Activated T-cell treated with anti-CD3 and anti-CD28 coated beads, Interleukin-2, amount 50 U/mL, for 24 hours (primary cell): ENCODE measurements at regions not wholly inside any gene's neighbourhood (a gene's known extent, or its start where the extent isn't known, plus 50 kb on each side); places are given as distances from the start of the nearest gene placed in this dataset.
"Not testable (repeated sequence)": the region's sequence is repeated elsewhere in the genome, so short reads cannot be mapped to it uniquely, and the experiment has no call there.

Source experiments
- DNase-seq: peaks from one replicate; pipeline ENCODE4 v3.0.0-alpha.2; 2020
- H3K27ac Mint-ChIP-seq: 2 replicates; pipeline ENCODE4 v1.8.0; 2020; ENCODE audit warnings: mild to moderate bottlenecking, mixed read lengths
- H3K27me3 Mint-ChIP-seq: 2 replicates; pipeline ENCODE4 v1.8.0; 2020; ENCODE audit warnings: mixed read lengths
- H3K36me3 Mint-ChIP-seq: 2 replicates; pipeline ENCODE4 v1.8.0; 2020; ENCODE audit warnings: low read depth, mixed read lengths
- H3K4me1 Mint-ChIP-seq: 2 replicates; pipeline ENCODE4 v1.8.0; 2020; ENCODE audit warnings: low read depth, mixed read lengths
- H3K4me3 Mint-ChIP-seq: 2 replicates; pipeline ENCODE4 v1.8.0; 2020; ENCODE audit warnings: mild to moderate bottlenecking, moderate library complexity, mixed read lengths
- H3K9me3 Mint-ChIP-seq: 2 replicates; pipeline ENCODE4 v1.8.0; 2020; ENCODE audit warnings: mixed read lengths

DNA sequence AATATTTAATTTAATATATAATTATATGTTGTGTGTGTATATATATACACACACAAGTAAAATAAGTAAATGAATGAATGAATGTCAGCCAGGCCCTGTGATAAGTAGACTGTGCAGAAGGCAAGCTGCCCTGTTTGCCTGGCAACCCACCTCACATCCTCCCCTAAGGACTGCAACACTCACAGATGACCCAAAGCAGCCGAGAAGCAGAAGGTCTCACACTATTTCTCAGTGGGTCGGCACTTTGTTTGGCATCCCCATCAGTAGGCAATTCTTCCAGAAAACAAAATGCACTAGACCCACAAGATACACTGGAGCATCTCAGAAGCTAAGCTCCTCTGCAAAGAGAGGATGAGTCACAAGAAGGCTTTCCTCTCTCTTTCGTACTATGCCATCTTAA, 152.1 kb upstream of the GRAMD2B start:
- Mint-ChIP-seq H3K4me1 (no peaks in the 10 kb centered on the region), H3K4me3 (no peak overlapping the region), H3K9me3 (no peaks in the 10 kb centered on the region), H3K27ac (no peak overlapping the region), H3K27me3 (no peaks in the 10 kb centered on the region), H3K36me3 (no peaks in the 10 kb centered on the region)
- no peak for DNase-seq

DNA sequence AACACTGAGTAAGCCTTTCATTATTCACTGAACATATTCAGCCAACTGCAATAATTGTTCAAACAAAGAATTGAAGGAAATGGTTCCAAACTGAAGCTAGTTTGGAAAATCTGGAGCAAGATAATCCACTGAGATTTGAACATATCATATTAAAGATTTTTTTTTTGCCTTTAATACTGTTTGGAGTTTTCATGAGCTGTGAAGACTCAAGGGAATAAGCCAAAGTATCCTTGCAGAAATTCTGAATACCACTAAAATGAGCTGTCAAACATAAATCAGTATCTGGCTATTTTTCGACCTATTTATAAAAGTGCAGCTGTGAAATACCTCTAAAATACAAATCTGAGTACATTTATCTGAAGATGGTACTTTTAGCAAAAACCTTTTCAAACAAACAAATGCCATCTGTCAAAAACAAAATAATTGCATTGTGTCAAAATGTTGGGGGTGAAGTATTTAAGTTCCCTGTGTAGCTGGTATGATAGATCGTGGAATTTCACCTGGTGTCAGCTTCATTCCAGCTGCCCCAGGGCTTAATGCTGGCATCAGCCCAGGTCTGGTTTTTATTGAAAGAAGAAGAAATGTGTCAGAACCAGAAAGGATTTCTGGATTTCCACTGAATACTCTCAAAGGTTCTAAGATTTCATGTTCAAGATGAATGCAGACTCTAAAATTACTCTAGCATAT, 149.0 kb upstream of the GRAMD2B start:
- Mint-ChIP-seq H3K36me3 (no peaks in the 10 kb centered on the region), H3K4me1 (no peaks in the 10 kb centered on the region), H3K4me3 (no peak overlapping the region), H3K9me3 (no peaks in the 10 kb centered on the region), H3K27ac (no peak overlapping the region), H3K27me3 (no peaks in the 10 kb centered on the region)
- no peak for DNase-seq

DNA sequence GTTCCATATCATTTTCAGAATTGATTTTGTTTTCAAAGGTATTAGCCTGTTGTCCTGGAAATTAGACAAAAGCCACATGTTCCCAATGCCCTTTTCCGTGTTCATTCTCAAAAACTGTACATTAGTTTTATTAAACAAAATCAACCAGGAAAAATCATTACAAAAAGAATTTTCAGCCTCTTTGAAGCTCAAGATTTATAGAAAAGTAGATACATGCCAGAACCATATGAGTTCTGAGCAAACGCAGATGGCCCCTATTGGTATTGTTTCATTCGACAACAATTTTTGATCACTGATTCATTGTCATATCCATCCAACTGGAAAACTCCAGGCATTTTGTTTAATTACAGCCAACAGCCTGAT, 148.5 kb upstream of the GRAMD2B start:
- H3K4me1 Mint-ChIP-seq: no peaks in the 10 kb centered on the region
- no peaks in the 10 kb centered on the region for H3K36me3 Mint-ChIP-seq
- no peak overlapping the region for H3K4me3 Mint-ChIP-seq
- no peaks in the 10 kb centered on the region for H3K27me3 Mint-ChIP-seq
- H3K27ac Mint-ChIP-seq: no peak overlapping the region
- H3K9me3 Mint-ChIP-seq: no peaks in the 10 kb centered on the region
- DNase-seq: no peak

DNA sequence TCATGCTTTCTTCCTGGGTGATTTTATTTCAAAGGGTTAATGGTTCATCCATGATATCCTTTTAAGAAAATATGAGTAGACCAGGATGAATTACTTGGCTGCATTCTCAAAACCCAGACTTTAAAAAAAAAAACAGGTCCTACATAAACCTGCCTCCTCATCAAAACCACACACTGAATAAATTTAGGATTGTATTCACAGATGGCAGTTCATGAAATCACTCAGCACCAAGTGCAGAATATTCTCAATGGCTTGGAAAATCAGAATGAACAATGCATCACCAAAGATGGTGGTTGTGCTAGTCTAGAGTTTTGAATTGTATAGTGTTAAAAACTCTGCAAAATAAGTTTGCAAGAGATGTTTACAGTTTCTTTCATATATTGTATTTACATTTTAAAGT, 145.4 kb upstream of the GRAMD2B start:
- H3K36me3 Mint-ChIP-seq: no peaks in the 10 kb centered on the region
- H3K27ac Mint-ChIP-seq: no peak overlapping the region
- no peak overlapping the region for H3K4me3 Mint-ChIP-seq
- no peaks in the 10 kb centered on the region for H3K27me3 Mint-ChIP-seq
- no peaks in the 10 kb centered on the region for H3K4me1 Mint-ChIP-seq
- no peak for DNase-seq
- H3K9me3 Mint-ChIP-seq: no peaks in the 10 kb centered on the region

DNA sequence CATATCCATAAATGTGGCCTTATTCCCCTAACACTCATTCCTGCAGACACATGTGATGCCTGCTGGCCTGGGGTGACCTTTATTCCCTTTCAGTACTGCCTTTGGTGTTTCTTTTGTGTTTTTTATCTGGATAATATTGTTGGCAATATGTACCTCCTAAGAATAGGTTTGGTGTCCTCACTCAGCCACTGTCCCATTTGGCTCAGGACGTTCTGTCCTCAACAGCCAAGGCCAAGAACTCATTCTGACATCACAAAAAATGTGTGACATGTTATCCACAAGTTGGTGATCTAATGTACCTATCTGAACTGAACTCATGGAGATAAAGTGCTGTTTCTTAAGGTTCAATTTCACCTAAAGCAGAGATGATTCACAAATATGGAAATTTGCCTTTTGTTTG, 142.9 kb upstream of the GRAMD2B start:
- Mint-ChIP-seq H3K9me3 (no peaks in the 10 kb centered on the region), H3K27ac (no peak overlapping the region), H3K27me3 (peaks cover 4% of the 10 kb centered on the region), H3K4me1 (no peaks in the 10 kb centered on the region), H3K4me3 (no peak overlapping the region), H3K36me3 (no peaks in the 10 kb centered on the region)
- no peak for DNase-seq

DNA sequence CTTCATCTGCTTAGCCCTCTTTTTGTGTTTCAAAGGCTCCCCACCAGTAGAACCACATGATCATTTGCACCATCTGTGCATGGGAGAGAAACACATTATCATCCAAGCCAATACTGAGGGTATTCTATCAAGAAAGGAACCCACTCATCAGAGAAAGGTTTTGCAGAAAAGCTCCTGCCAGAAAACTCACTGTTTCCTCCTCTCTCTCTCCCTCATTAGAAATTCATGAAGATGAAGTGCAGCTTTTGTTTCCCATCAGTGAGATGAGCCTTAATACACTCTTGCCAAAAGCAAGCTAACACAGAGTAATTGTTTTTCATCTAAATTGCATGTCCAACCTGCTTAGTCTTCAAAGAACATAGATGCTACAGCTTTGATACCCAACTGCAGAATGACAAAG, 142.4 kb upstream of the GRAMD2B start:
- Mint-ChIP-seq H3K27me3 (peaks cover 4% of the 10 kb centered on the region), H3K27ac (no peak overlapping the region), H3K36me3 (no peaks in the 10 kb centered on the region), H3K9me3 (no peaks in the 10 kb centered on the region), H3K4me1 (no peaks in the 10 kb centered on the region), H3K4me3 (no peak overlapping the region)
- DNase-seq: no peak

DNA sequence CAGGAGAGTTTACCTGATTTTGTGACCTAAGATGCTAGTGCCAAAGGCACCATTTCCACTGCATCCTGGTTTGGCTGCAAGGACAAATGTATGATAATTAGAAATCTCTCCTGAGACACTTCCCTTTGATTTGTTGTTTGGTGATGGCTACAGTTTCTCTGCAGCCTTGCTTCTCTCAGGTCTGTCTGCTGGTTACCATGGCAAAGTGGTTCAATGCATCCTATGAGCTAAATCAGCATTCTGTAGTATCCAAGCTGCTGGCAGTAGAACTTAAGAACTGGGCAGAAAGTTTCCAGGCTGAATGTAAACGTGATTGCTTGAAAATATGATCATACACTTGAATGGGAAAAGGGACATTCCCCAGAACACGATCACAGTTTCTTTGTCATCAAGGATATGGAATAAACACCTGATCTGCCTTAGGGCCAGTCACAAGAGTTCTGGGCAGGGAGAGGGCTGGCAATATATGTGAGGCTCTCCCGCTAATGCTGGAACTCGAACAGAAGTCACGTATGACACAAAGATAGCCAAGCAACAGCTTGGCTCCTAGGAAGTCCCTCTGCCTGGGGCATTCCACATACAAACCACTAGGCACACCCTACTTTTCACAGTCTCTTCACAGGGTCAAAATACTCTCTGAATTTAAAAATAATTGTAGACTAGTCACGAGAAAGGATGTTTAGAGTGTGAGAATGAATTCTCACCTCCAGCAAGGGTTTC, 138.1 kb upstream of the GRAMD2B start:
- Mint-ChIP-seq H3K27ac (no peak overlapping the region), H3K27me3 (peaks cover 8% of the 10 kb centered on the region), H3K9me3 (no peaks in the 10 kb centered on the region), H3K4me1 (no peaks in the 10 kb centered on the region), H3K36me3 (no peaks in the 10 kb centered on the region), H3K4me3 (no peak overlapping the region)
- DNase-seq: no peak

DNA sequence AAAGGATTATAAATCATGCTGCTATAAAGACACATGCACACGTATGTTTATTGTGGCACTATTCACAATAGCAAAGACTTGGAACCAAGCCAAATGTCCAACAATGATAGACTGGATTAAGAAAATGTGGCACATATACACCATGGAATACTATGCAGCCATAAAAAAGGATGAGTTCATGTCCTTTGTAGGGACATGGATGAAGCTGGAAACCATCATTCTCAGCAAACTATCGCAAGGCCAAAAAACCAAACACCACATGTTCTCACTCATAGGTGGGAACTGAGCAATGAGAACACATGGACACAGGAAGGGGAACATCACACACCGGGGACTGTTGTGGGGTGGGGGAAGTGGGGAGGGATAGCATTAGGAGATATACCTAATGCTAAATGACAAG, 127.1 kb upstream of the GRAMD2B start:
- not testable (repeated sequence) for H3K27ac Mint-ChIP-seq, DNase-seq, H3K4me3 Mint-ChIP-seq, H3K9me3 Mint-ChIP-seq, H3K4me1 Mint-ChIP-seq, H3K36me3 Mint-ChIP-seq
- peaks cover 13% of the 10 kb centered on the region for H3K27me3 Mint-ChIP-seq

DNA sequence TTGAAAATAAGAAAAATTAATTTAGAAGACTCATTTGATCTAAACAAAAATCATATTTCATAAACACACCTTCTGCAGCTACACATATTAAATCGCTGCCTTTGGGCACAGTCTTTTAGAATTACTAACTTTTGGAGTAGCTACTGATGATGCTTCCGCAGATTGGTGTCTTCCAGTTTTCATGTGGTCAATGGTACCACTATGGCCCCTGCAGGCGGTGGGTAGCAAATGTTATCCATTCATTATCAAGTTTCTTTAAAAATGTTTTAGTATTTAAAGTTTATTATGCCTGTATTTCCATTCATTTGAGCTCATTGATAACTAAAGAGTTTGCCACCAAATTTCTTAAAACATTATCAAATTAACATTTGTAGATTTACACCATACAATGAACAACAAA, 122.9 kb upstream of the GRAMD2B start:
- H3K27ac Mint-ChIP-seq: no peak overlapping the region
- H3K9me3 Mint-ChIP-seq: peaks cover 13% of the 10 kb centered on the region
- no peaks in the 10 kb centered on the region for H3K4me1 Mint-ChIP-seq
- H3K36me3 Mint-ChIP-seq: no peaks in the 10 kb centered on the region
- H3K27me3 Mint-ChIP-seq: peaks cover 32% of the 10 kb centered on the region
- H3K4me3 Mint-ChIP-seq: no peak overlapping the region
- DNase-seq: no peak

DNA sequence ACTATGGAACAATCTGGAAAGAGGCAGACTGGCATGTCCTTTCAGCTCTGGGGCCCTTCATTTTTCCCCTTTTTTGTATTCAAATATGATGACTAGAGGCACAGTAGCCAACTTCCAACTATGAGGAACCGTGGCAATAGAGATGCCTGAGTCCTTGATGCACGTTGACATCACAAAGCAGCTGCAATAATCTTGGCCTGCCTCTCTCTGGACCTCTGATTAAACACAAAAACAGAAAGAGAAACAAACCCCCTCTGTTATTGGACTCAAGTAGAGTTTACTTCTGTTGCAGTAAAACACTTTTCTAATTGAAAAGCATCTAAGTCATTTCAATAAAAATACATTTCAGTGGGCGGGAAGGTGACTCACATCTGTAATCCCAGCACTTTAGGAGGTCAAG, 122.2 kb upstream of the GRAMD2B start:
- Mint-ChIP-seq H3K27ac (no peak overlapping the region), H3K9me3 (peaks cover 13% of the 10 kb centered on the region), H3K4me3 (no peak overlapping the region), H3K4me1 (no peaks in the 10 kb centered on the region), H3K36me3 (no peaks in the 10 kb centered on the region), H3K27me3 (peaks cover 33% of the 10 kb centered on the region)
- DNase-seq: no peak

DNA sequence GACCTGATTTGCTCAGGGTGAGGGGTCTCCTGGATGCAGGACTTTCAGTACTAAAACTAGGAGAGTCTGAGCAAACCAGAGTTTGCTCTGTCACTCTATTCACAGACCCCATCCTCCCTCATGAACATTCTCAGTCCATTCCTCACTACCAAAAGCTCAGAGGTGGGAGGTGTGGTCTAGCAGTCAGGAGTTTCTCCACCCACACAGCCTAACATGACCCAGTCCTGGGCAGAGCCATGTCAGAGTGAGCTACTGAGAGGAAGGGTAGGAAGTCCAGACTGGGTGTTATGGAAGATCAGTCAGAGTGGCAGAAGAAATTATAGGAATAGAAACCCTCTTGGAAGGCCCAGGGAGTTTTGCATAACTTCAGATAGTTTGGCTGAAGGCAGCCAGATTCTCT, 113.3 kb upstream of the GRAMD2B start:
- Mint-ChIP-seq H3K4me3 (no peak overlapping the region), H3K27me3 (peaks cover 19% of the 10 kb centered on the region), H3K36me3 (no peaks in the 10 kb centered on the region), H3K4me1 (no peaks in the 10 kb centered on the region), H3K27ac (no peak overlapping the region), H3K9me3 (peaks cover under 1% of the 10 kb centered on the region)
- no peak for DNase-seq

DNA sequence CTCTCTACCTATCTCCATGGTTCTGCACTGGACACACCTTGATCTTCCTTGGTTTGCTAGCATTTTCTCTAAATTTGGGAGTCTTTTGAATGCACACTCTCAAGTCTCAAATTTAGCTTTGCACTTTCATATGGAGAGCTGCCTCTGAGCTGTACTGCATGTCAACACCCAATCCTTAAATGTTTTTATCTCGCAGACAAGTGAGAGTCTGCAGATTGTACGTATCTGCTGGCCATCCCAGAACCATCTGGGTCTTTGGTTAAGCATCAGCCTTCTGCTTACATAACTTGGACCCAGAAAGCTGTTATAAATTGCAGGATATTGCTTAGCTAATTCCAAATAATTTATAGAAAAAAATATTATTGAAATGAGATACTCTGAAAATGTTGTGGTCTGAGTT, 111.4 kb upstream of the GRAMD2B start:
- no peaks in the 10 kb centered on the region for H3K4me1 Mint-ChIP-seq
- H3K27me3 Mint-ChIP-seq: peaks cover 25% of the 10 kb centered on the region
- H3K4me3 Mint-ChIP-seq: no peak overlapping the region
- no peak for DNase-seq
- H3K27ac Mint-ChIP-seq: no peak overlapping the region
- H3K9me3 Mint-ChIP-seq: no peaks in the 10 kb centered on the region
- no peaks in the 10 kb centered on the region for H3K36me3 Mint-ChIP-seq

DNA sequence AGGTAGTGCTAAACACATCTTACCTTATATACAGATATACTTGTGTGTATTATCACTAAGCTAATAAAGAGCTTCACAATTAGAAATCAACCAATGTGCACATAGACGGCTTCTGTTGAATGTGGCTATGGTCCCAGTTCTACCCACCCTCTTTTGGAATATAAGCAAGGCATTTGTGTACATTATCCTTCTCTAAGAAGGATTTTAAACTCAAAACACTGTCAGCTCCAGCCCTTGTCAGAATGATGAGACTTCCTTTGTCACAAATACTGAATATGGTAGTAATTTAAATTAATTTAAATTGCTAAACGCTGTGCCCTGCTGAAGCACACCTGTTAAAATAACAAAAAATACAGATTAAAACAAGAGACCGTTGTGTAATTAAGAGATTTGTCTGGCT, 107.9 kb upstream of the GRAMD2B start:
- H3K27ac Mint-ChIP-seq: no peak overlapping the region
- H3K36me3 Mint-ChIP-seq: no peaks in the 10 kb centered on the region
- H3K4me3 Mint-ChIP-seq: no peak overlapping the region
- DNase-seq: no peak
- no peaks in the 10 kb centered on the region for H3K9me3 Mint-ChIP-seq
- H3K27me3 Mint-ChIP-seq: peaks cover 25% of the 10 kb centered on the region
- no peaks in the 10 kb centered on the region for H3K4me1 Mint-ChIP-seq

DNA sequence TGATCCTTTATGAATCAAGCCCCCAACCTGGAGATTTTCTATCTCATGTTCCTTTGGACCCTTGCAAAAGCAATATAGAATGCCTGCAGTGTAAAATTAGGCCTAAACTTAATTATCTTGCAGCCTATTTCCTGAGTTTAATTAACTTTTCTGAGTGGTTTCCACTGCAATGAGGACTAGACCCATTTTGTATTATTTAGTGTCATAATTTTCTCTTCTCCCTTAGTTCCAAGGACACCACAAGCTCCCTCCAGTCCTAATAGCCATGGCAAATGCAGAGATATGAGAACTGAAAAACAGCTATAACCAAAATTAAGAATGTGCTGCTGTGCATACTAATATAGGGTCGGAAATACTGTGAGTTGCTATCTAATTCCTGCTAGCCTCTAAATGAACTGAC, 90.9 kb upstream of the GRAMD2B start:
- H3K4me3 Mint-ChIP-seq: no peak overlapping the region
- H3K27me3 Mint-ChIP-seq: peaks cover 3% of the 10 kb centered on the region
- no peaks in the 10 kb centered on the region for H3K9me3 Mint-ChIP-seq
- DNase-seq: no peak
- no peaks in the 10 kb centered on the region for H3K36me3 Mint-ChIP-seq
- no peak overlapping the region for H3K27ac Mint-ChIP-seq
- no peaks in the 10 kb centered on the region for H3K4me1 Mint-ChIP-seq

DNA sequence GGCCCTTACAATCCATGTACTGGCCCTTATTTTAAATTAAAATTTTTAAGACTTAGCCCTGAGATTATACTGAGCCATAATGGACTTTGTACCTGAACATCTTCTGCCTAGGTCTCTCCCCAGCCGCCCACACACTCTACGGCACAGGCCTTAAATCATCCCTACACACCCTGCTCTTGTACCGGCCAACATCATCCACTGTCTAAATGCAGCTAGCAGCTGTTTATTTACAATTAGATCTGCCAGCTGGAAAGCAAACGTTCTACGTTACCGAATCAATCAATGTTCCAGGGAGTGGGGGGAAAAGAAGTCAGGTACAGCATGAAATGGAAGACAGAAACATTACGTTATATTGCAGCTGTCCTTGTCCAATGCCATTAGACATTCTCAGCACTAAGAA, 88.4 kb upstream of the GRAMD2B start:
- Mint-ChIP-seq H3K4me1 (no peaks in the 10 kb centered on the region), H3K27me3 (peaks cover 4% of the 10 kb centered on the region), H3K27ac (no peak overlapping the region), H3K4me3 (no peak overlapping the region), H3K9me3 (no peaks in the 10 kb centered on the region), H3K36me3 (no peaks in the 10 kb centered on the region)
- DNase-seq: no peak

DNA sequence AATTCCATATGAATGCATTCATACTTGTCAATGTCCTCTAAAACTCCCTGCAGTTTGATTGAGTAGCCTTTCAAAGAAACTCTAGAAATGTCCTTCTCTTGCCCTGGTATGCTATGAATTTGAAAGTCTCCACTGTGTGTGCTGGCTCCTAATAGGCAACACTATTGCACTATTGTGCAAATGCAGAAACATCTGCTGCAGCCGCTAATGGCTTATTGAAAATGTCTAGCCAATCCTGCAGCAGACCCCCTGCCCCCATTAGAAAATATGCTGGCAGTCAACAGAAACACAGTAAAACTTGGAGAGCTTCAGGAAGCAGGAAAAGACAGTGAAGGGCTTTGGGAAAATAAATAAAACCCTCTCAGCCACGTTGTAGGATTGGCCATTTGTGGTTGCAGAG, 87.3 kb upstream of the GRAMD2B start:
- Mint-ChIP-seq H3K36me3 (no peaks in the 10 kb centered on the region), H3K4me1 (no peaks in the 10 kb centered on the region), H3K9me3 (no peaks in the 10 kb centered on the region), H3K4me3 (no peak overlapping the region), H3K27me3 (peaks cover 5% of the 10 kb centered on the region), H3K27ac (no peak overlapping the region)
- no peak for DNase-seq
